NCI-H345 (cell line): ENCODE measurements at regions not wholly inside any gene's neighbourhood (a gene's known extent, or its start where the extent isn't known, plus 50 kb on each side); places are given as distances from the start of the nearest gene placed in this dataset.

Experiments used
- DNase-seq: peaks from one replicate; lab custom pipeline; 2025; lab: John Stamatoyannopoulos, UW

DNA sequence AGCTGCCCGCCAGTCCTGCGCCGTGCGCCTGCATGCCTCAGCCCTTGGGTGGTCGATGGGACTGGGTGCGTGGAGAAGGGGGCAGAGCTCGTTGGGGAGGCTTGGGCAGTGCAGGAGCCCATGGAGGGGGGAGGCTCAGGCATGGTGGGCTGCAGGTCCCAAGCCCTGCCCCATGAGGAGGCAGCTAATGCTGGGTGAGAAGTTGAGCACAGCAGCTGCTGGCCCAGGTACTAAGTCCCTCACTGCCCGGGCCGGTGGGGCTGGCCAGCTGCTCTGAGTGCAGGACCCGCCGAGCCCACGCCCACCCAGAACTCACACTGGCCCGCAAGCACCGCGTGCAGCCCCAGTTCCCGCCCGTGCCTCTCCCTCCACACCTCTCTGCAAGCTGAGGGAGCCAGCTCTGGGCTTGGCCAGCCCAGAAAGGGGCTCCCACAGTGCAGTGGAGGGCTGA is 764.3 kb upstream of the TYRP1 start:
- no peak for DNase-seq

DNA sequence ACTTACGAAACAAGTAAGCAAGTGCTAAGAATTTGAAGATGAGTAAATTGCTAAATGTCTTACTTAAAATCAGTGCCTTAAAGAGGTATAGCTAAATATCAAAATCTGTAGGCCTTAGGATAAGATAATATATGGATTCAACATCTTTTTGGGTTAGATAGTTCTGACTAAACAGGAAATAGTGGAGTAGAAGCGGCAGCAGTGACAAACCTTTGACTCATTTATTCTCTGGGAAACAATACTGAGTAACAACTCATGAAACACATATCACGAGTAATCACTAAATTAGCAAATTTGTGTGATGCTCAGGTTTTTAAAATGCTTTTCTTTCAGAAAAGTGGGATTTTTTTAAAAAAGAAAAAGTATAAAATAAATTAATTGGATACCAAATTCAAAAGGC is 762.1 kb upstream of the TYRP1 start:
- DNase-seq = no peak

DNA sequence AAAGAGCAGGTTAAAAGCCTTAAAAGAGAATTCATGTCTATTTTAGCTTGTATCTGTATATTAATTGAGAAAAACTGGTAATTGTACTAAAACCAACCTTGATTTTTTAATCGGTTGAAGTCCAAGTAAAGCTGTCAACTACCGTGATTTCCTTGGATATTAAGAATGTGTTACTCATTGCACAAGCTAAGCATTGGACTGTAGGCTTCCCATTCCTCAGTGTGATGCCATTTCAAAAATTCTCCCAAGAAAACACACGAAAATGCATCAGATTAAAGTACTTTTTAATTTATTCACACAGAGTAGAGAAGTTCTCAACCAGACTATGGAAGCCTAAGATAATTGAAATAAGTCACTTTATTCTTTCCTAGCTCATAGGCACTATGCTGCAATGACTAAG is 761.4 kb upstream of the TYRP1 start:
- DNase-seq = no peak

DNA sequence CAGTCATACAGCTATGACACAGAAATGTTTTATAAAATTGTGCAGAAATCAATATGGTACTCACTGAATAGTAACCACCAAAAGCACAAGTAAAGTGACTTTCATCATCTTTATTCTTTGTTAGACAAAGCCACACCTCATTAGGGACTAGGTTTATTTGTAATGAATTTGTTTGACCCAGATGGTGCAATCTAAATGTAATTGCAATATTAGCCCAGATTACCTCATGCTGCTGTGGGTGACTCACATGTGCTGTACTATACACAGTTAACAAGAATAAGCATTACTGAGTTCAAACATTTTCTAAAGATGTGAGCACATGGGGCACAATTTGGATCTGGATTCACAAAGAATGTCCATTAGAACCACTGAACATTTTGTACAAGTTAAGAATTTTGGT is 759.3 kb upstream of the TYRP1 start:
- DNase-seq = no peak

DNA sequence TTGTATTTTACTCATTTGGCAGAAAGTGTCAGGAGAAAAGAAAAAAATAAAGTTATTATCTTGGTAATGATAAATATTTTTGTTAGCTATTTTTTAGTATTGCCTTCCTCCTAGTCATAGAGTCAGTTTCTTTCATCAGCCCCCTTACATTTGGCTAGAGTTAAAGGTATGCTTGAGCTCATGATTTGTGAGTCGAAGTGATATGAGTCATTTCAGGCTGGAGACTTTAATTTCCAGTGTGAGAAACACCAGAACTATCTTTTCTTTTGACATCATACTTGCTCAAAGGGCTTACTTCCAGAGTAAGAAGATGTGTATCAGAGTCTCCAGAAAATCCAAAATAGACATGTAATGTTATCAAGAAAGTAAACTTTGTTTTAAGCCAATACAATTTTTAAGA is 746.7 kb upstream of the TYRP1 start:
- no peak for DNase-seq

DNA sequence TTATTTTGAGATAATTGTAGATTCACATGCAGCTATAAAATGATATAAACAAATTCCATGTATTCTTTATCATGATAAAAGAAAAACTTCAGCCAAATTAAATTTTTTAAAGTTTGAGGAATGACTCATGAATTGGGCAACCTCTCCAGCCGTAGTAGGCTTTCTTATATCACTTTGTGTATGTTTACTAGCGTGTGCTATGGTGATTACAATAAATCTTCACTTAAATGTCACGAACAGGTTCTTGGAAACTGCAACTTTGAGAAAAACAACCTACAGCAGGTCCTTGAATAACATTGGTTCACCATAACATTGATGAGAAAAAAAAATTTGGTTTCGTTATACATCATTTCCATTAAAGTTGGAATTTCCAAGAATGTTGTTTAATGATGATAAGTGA is 730.9 kb upstream of the TYRP1 start:
- no peak for DNase-seq

DNA sequence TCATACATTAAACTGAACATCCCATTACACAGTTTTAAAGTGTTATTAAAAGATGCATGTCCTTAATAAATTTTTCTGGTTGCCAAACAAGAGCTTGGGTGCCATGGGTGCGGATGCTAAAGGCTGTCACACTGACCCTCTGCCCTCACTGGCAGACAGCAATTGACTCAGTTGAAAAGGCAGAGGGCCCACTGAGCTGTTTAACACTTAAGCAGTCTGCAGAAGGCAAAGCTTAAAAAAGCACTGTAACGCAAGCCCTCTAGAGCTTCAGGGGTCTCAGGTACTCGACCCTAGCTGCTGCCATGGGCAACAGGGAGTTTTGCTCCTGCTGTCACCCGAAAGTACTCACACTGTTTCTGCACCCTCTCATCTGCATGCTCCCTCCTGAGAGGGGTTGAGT is 726.4 kb upstream of the TYRP1 start:
- DNase-seq = no peak

DNA sequence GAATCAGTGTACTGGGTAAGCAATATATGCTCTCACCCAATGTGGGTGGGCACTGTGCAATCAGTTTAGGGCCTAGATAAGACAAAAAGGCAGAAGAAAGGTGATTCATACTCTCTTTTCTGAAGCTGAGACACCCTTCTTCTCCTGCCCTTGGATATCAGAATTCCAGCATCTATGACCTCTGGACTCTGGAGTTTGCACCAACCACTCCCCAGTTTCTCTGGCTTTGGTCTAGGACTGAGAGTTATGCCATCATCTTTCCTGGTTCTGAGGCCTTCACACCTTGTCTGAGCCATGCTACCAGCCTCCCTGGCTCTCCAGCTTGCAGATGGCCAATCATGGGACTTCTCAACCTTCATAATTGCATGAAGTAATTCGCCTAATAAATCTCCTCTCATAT is 724.6 kb upstream of the TYRP1 start:
- no peak for DNase-seq

DNA sequence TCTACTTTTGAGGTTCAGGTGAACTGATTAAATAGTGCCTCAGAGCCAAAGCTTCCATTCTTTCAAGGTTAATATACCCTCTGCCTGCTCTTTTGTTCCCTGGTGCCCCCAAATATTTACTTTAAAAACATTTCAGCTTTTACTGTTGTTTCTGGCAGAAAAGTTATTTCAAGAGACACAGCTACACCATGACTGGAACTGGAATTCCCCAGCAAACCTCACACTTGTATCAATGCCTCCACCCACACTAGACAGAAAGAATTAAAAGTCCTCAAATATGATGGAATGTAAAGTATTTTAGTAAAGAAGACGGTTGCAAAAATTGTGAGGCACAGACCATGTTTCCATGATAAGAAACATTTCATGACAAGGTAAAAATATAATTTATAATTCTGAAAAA is 720.2 kb upstream of the TYRP1 start:
- DNase-seq = no peak

DNA sequence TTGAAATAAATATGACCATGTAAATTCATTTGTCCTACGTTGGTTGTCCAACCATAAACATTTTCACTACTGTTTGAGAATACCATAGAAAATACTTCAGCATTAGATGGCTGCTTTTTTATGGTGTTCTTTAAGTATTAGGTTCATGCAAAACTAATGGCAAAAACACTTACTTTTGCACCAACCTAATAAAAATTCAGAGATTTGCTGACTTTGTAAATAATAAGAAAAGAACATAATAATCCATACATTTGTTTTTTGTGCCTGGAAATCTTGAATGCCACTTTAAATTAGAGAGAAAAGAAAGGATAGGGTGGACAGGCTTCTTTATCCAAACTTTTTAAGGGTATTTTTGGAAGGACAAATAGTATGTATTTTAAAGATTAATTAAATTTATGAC is 719.7 kb upstream of the TYRP1 start:
- DNase-seq = no peak

DNA sequence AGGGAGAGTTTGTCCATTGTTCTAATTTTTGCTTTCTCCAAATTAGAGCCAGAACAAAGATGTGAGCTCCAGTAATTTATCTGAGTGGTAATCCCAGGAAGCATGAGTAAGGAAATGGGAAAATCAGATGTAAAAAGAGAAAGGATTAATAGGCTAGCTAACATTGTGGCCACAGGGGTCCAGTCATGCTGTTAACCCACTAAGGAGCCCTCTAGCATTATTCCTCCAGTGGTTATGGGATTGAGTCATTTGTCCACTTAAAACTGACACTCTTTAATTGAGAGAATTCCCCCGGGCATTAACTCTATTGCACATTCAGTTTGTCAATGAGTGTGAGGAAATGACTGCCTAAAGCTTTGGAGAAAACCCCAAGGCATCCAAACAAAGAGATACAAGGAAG is 700.3 kb upstream of the TYRP1 start:
- DNase-seq = no peak

DNA sequence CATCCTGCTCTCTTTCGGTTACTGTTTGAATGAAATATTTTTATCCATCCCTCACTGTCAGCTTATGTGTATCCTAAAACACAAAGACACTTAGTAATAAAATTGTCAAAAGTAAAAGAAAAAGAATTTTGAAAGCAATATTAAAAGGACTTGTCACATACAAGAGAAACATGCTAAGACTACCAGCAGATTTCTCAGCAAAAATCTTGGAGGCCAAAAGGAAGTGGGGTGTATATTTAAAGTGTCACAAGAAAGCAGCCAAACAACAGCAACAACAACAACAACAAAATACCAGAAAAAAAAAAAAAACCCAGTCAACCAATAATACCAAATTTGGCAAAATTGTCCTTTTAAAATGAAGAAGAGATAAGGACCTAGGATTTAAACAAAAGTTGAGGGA is 678.7 kb upstream of the TYRP1 start:
- no peak for DNase-seq

DNA sequence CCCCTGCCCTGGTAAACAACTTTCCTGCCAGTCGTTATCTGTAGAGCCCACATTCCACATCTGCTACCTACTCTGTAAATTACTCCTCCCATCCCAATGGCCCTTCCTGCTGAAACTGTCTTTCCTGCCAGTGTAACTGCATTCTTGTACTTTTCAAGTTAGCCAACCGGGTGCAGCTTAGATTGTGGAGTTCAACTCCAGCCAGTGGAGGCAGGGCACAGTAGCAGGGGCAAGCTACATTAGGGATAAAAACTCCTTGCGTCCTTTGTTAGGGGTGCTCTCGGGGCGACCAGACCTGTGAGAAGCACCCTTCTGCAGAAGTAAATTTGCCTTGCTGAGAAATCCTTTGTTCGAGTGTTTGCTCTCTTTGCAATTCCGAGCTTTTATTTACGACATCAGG is 639.0 kb upstream of the TYRP1 start:
- no peak for DNase-seq

DNA sequence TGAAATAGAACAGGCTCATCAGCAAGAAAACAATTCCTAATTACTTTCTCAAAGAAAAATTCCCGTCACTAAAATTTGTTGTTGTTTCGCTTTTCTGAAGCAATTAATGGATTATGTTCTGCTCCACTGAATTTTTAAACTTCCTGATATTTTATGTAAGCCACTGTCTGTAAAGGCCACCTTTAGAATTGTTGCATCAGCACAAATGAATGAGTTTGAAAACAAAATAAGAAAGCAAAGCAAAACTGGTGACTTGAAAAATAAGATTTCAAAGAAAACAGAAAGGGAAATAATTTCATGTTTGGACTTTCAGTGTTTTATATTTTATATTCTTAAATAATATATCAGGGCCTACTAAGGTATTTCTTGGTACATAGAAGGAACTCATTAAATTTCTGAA is 636.3 kb upstream of the TYRP1 start:
- DNase-seq = no peak

DNA sequence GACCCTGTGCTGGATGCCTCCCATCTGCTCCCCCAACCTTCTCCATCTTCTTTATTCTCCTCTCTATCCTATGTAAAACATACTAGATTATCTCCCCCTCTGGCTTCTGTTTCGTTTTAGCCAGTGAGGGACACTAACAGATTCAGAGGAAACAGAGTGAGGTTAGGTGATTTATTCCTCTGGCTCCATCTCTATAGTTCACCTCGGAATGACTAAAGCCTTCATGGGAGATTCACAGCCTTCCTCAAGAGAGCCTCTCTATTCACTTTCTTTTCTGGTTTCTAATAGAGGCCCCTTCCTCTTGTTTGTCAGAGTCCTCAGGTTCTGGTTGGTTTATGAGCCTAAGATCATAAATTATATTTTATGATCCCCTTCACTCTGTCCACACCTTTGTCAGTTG is 633.1 kb upstream of the TYRP1 start:
- DNase-seq = no peak

DNA sequence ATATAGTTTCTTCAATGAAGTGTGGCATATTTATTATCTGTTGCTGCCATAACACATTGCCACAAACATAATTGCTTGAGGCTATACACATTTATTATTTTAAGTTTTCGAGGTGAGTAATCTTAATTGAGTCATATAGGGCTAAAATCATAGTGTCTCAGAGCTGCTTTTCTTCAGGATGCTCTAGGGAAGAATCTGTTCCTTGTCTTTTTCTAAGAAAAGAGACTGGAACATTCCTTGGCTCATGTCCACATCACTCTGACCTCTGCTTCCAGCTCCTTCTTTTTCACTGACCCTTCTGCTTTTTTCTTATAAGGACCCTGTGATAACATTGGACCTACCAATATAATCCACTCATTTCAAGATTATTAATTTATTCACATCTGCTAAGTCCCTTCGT is 632.4 kb upstream of the TYRP1 start:
- DNase-seq = no peak

DNA sequence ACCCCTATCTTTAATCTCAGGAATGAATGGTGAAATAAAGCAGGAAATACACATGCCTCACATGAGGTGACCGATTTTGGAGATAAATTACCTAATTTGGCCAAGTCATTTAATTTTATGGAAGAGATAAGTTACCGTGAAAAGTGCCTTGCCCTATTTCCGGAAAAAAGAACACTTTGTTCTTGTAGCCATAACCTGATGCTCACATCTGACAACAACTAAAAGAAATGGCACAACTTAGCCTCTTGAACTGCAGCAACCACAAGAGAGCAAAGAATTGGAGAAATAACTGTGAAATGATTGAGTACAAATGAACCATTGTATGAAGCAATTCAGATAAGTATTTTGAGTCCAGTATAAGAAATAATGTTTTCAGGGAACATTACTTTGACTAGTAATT is 628.1 kb upstream of the TYRP1 start:
- DNase-seq = no peak

DNA sequence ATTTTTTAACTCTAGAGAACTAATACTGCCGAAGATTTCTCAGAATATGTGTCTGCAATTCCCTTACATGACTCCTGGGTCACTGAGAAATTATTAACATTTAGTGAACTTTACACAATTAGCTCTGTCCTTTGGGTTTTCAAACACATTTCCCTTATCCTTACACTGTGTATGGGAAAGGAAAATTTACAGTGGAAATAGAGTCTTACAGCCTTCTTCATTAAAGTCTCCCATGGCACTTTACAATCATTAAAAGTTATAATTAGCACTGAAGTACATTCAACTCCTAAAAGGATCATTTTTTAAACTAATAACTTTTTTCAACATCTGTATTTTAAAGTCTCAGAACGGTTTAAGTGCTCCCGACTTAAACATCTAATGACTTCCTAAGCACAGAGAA is 627.5 kb upstream of the TYRP1 start:
- DNase-seq = no peak

DNA sequence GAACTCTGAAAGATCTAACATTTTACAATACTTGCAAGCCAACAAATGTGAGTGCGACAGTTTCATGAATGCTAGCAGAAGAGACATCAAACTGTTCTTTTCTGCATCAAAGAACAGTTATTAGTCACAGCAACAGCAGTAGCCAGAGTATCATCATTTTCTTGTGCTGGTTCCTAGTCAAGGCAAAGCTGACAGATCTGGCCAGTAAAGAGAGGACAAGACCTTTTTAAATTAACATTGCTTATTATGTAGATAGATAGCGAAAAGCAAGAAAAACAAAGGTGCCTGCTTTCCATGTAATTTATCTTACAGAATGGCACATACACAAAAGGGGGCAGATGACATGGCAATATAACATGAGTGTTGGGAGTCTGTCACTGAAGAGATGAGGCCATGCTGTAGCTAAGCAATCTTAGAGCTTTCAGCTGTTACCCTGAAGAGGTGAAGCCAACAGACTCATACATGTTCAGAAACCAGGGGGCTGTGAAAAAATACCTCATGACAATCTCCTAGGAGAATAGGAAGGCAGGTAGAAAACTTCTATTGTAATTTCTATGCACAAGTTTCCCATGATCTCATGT is 626.6 kb upstream of the TYRP1 start:
- DNase-seq = no peak

DNA sequence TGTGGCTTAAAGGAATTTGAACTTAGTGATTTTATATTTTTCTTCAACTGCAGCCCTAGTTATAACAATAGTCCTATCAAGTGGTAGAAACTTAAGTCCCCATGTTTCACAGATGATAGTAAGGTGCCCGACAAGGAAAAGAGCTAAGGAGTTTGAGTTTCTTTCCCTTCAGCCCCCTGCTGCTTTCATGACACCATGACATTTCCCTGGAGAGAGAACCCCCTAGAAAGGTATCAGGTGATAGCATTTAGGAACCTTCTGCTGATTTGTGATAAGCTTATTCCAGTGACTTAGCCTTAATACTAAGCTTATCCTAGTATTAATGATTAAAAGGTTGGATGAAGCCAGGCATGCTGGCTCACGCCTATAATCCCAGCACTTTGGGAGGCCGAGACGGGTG is 623.8 kb upstream of the TYRP1 start:
- DNase-seq = no peak

DNA sequence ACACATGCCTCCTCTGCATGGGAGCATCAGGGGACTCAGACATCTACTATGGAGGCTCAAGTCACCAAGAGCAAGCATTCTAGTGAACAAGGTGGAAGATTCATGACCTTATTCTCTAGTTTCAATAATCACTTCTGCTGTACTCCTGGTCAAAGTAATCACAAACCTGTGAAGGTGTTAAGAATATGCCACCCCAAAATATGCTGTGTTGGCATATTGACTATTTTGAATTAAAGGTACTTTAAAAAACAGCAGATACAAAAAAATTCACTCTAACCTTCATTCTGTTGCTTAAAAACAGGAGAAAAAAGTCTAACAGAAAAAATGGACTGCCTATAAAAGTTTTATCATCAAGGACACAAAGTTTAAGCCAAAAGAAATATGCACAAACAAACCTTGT is 607.8 kb upstream of the TYRP1 start:
- DNase-seq = no peak

DNA sequence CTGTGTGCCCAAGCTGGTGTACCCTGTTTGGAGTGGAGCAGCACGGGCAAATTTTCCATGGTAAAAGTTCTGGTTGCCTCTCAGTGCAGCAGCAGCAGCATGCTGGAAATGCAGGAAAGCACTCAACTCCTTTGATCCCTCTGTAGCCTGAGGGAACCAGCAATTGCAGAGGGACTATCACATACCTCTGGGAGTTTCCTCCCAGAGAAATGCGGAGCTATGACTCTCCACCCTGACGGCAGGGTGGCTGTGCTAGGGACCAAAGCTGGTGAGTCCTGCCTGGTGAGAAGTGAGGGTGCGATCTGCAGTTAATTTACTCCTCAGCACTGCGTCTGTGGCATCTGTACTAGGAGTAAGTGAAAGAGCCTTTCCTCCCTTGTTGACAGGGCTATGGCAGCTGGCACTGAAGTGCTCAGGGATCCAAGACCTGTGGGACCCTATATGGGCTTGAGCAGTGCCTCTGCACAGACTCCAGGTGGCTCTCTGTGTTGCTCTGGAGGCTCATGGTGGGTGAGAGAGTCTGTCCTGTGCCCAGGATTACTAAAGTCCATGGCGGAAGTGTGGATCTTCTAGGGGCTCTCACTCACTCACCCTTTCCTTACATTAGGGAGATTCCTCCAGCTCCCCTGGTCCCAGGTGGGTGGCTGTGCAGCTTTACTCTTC is 601.2 kb upstream of the TYRP1 start:
- no peak for DNase-seq

DNA sequence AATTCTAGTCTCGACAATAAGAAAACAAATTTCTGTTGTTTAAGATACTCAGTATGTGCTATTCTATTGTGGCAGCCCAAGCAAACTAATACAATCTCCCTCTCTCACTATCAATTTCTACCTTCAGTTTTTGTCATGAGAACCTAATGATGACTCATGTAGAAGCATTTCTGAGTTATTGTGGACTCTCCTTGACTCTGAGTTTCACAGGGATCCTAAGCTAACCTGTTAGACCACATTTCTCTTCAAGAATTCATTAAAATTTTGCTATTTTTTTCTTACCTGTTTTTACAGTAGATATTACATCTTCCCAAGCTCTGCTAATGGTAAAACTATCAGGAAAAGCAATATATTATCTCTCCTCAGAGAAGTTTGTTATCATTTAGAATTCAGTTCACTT is 599.1 kb upstream of the TYRP1 start:
- DNase-seq = no peak

DNA sequence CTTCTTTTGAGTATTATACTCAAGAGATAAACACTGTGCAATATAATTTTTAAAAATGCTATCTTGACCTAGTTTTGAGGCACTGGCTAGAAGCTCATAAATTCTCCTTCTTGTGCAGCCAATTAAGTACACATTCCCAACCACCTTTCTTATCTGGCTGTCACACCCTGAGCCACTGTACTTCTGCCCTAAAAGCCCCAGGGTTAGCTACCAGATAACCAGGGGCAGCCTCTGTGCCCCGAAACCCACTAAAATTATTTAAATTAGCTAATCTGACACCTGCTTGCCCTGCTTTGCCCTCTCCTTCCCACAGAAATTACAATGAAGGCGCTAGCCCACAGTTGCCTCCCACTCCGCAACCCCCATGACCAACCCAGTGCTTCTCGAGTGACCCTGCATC is 597.3 kb upstream of the TYRP1 start:
- DNase-seq = no peak

DNA sequence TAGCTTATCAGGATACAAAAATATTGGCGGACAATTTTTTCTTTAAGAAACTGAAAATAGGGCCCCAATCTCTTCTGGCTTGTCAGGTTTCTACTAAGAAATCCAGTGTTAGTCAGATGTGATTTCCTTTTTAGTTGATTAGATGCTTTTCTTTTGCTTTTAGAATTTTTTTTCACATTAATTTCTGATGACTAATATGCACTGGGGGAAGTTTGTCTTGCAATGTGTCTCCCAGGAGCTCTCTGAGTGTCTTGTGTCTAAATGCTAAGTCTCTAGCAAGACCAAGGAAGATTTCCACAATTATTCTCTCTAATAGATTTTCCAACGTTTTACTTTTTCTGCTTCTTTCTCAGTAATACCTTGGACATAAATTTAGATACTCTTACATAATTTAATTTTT is 559.8 kb upstream of the TYRP1 start:
- DNase-seq = no peak
